ENCODE measurements at regions not wholly inside any gene's neighbourhood (a gene's known extent, or its start where the extent isn't known, plus 50 kb on each side); places are given as distances from the start of the nearest gene placed in this dataset.

GRCh38 chr17:27984404-27984803 is 58.1 kb upstream of the NLK start:
- TF ChIP-seq POLR2AphosphoS5 (IDR thresholded peaks at IDR 0.05; ENCODE audit: low read depth) (no peak), CTCF (IDR thresholded peaks at IDR 0.05; ENCODE audit: insufficient read depth, low read length) (no peak), GABPA (IDR thresholded peaks at IDR 0.05; ENCODE audit: low read depth) (no peak)
- TF ChIP-seq, protein P1, sequence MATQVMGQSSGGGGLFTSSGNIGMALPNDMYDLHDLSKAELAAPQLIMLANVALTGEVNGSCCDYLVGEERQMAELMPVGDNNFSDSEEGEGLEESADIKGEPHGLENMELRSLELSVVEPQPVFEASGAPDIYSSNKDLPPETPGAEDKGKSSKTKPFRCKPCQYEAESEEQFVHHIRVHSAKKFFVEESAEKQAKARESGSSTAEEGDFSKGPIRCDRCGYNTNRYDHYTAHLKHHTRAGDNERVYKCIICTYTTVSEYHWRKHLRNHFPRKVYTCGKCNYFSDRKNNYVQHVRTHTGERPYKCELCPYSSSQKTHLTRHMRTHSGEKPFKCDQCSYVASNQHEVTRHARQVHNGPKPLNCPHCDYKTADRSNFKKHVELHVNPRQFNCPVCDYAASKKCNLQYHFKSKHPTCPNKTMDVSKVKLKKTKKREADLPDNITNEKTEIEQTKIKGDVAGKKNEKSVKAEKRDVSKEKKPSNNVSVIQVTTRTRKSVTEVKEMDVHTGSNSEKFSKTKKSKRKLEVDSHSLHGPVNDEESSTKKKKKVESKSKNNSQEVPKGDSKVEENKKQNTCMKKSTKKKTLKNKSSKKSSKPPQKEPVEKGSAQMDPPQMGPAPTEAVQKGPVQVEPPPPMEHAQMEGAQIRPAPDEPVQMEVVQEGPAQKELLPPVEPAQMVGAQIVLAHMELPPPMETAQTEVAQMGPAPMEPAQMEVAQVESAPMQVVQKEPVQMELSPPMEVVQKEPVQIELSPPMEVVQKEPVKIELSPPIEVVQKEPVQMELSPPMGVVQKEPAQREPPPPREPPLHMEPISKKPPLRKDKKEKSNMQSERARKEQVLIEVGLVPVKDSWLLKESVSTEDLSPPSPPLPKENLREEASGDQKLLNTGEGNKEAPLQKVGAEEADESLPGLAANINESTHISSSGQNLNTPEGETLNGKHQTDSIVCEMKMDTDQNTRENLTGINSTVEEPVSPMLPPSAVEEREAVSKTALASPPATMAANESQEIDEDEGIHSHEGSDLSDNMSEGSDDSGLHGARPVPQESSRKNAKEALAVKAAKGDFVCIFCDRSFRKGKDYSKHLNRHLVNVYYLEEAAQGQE (IDR thresholded peaks at IDR 0.05; ENCODE audit: insufficient replicate concordance, low read depth), result no peak

Data from HL-60 (cell line).